SK-N-SH treated with all-trans-retinoic acid at 6 μM for 48 hours (cell line): ENCODE measurements at regions not wholly inside any gene's neighbourhood (a gene's known extent, or its start where the extent isn't known, plus 50 kb on each side); places are given as distances from the start of the nearest gene placed in this dataset.

Experiments
- BACH2 ChIP-seq: fragments of 250-450 bp; sonication (Bioruptor Pico); IDR thresholded peaks from 2 replicates; pipeline ENCODE4 v1.9.0; 2021; ENCODE audit warnings: mild to moderate bottlenecking, borderline replicate concordance
- TSHZ2 ChIP-seq: fragments of 250-450 bp; sonication (Bioruptor Pico); IDR thresholded peaks from 2 replicates; pipeline ENCODE4 v1.5.0; 2020; ENCODE audit warnings: mild to moderate bottlenecking, moderate library complexity
- ZFP3 ChIP-seq: fragments of 250-450 bp; sonication (Bioruptor Pico); IDR thresholded peaks from 2 replicates; pipeline ENCODE4 v1.5.0; 2020; ENCODE audit warnings: mild to moderate bottlenecking, moderate library complexity
- ZNF70 ChIP-seq: fragments of 450-650 bp; formaldehyde crosslinking; IDR thresholded peaks from 2 replicates; pipeline ENCODE4 v1.5.0; 2020; ENCODE audit warnings: mild to moderate bottlenecking, moderate library complexity

GRCh38 chr7:34417781-34418180 lies 240.2 kb upstream of the NPSR1 start:
- TF ChIP-seq TSHZ2 (CRISPR knock-in tag) (no peak), ZNF70 (CRISPR knock-in tag) (no peak), BACH2 (CRISPR knock-in tag) (no peak), ZFP3 (CRISPR knock-in tag) (no peak)
